ENCODE measurements at regions not wholly inside any gene's neighbourhood (a gene's known extent, or its start where the extent isn't known, plus 50 kb on each side); places are given as distances from the start of the nearest gene placed in this dataset.
"Not testable (repeated sequence)": the region's sequence is repeated elsewhere in the genome, so short reads cannot be mapped to it uniquely, and the experiment has no call there.

GRCh38 chr7:150047329-150047728, 173.6 kb downstream of the ATP6V0E2 start:
- not testable (repeated sequence) for DNase-seq

GRCh38 chr7:150047772-150048171, 174.0 kb downstream of the ATP6V0E2 start:
- not testable (repeated sequence) for DNase-seq

GRCh38 chr7:150048244-150049011, 174.7 kb downstream of the ATP6V0E2 start:
- DNase-seq = not testable (repeated sequence)

- not testable (repeated sequence) for DNase-seq
Measured at GRCh38 chr7:150049012-150049655, 175.4 kb downstream of the ATP6V0E2 start.

- DNase-seq = not testable (repeated sequence)
Measured at GRCh38 chr7:150053396-150053795, 179.6 kb downstream of the ATP6V0E2 start.

GRCh38 chr7:150054242-150054641, 180.5 kb downstream of the ATP6V0E2 start:
- not testable (repeated sequence) for DNase-seq

- DNase-seq = not testable (repeated sequence)
Measured at GRCh38 chr7:150060259-150061221, 186.8 kb downstream of the ATP6V0E2 start.

- DNase-seq = not testable (repeated sequence)
Measured at GRCh38 chr7:150063195-150063594, 189.4 kb downstream of the ATP6V0E2 start.

- not testable (repeated sequence) for DNase-seq
Measured at GRCh38 chr7:150069555-150070313, 196.0 kb downstream of the ATP6V0E2 start.

- not testable (repeated sequence) for DNase-seq
Measured at GRCh38 chr7:150077543-150077942, 203.8 kb downstream of the ATP6V0E2 start.

GRCh38 chr7:150081865-150082264, 208.1 kb downstream of the ATP6V0E2 start:
- DNase-seq = not testable (repeated sequence)

GRCh38 chr7:150084724-150085123, 211.0 kb downstream of the ATP6V0E2 start:
- DNase-seq = not testable (repeated sequence)

- not testable (repeated sequence) for DNase-seq
Measured at GRCh38 chr7:150087478-150087877, 213.7 kb downstream of the ATP6V0E2 start.

- DNase-seq = not testable (repeated sequence)
Measured at GRCh38 chr7:150089139-150089538, 215.4 kb downstream of the ATP6V0E2 start.

- DNase-seq = not testable (repeated sequence)
Measured at GRCh38 chr7:150090776-150091175, 217.0 kb downstream of the ATP6V0E2 start.

GRCh38 chr7:150093897-150094296, 220.1 kb downstream of the ATP6V0E2 start:
- DNase-seq = not testable (repeated sequence)

- not testable (repeated sequence) for DNase-seq
Measured at GRCh38 chr7:150096213-150096994, 222.6 kb downstream of the ATP6V0E2 start.

GRCh38 chr7:150098592-150098991, 224.6 kb upstream of the LRRC61 start:
- DNase-seq = not testable (repeated sequence)

GRCh38 chr7:150101282-150101681, 221.9 kb upstream of the LRRC61 start:
- not testable (repeated sequence) for DNase-seq

GRCh38 chr7:150107283-150107682, 215.9 kb upstream of the LRRC61 start:
- not testable (repeated sequence) for DNase-seq

GRCh38 chr7:150110375-150110820, 212.8 kb upstream of the LRRC61 start:
- not testable (repeated sequence) for DNase-seq

Data from NCI-H2029 treated with DMSO at 0.1 percent for 48 hours (cell line).